Femur (tissue), 1 donor: ENCODE measurements at regions not wholly inside any gene's neighbourhood (a gene's known extent, or its start where the extent isn't known, plus 50 kb on each side); places are given as distances from the start of the nearest gene placed in this dataset.
"Not testable (repeated sequence)": the region's sequence is repeated elsewhere in the genome, so short reads cannot be mapped to it uniquely, and the experiment has no call there.

Source experiments
- DNase-seq: peaks from one replicate; pipeline ENCODE4 v3.0.0-alpha.2; 2017

- no peak for DNase-seq
Measured at GRCh38 chr3:182651461-182651860, 141.8 kb upstream of the ATP11B start.

- not testable (repeated sequence) for DNase-seq
Measured at GRCh38 chr3:182653065-182653464, 140.2 kb upstream of the ATP11B start.

- DNase-seq, result no peak
Measured at GRCh38 chr3:182668541-182668940, 124.8 kb upstream of the ATP11B start.

GRCh38 chr3:182668974-182669373 is 124.3 kb upstream of the ATP11B start:
- DNase-seq, result no peak

GRCh38 chr3:182671541-182671940 is 121.8 kb upstream of the ATP11B start:
- no peak for DNase-seq

DNA sequence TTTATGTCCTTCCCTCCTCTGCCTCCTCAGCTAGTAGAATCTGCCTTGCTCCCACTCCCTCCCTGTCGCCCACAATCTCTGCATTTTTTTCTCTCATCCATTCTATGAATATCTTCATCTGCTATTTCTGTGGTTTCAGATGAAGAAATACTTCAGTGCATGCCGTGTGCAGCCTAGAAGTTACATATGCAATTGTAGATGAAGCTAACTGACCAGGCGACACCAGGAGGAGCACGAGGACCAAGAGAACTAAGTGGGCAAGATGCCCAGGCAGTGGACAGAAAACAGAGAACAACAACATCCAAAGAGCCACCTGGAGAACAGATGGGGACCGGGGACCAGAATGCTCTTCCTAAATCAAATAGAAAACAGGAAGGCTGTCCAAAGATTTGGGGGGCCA is 121.4 kb upstream of the ATP11B start:
- no peak for DNase-seq

DNA sequence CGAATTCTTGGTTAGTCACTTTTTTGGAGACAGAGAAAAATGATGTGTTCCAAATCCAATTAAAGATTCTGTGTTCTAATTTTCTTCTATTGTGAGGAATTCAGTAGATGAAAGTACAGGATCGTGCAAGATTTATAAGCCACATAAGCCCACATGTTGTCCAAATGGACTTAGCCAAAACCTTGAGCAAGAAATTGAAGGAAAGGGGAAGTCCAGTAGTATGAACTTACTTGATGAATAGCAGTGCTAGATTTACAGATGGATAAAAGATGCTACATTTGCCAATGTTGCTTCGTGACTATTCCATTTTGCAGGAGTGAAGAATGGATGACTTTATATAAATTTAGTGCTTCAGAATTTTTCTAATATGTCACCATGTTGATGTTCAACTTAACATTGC is 120.0 kb upstream of the ATP11B start:
- DNase-seq, result no peak

DNA sequence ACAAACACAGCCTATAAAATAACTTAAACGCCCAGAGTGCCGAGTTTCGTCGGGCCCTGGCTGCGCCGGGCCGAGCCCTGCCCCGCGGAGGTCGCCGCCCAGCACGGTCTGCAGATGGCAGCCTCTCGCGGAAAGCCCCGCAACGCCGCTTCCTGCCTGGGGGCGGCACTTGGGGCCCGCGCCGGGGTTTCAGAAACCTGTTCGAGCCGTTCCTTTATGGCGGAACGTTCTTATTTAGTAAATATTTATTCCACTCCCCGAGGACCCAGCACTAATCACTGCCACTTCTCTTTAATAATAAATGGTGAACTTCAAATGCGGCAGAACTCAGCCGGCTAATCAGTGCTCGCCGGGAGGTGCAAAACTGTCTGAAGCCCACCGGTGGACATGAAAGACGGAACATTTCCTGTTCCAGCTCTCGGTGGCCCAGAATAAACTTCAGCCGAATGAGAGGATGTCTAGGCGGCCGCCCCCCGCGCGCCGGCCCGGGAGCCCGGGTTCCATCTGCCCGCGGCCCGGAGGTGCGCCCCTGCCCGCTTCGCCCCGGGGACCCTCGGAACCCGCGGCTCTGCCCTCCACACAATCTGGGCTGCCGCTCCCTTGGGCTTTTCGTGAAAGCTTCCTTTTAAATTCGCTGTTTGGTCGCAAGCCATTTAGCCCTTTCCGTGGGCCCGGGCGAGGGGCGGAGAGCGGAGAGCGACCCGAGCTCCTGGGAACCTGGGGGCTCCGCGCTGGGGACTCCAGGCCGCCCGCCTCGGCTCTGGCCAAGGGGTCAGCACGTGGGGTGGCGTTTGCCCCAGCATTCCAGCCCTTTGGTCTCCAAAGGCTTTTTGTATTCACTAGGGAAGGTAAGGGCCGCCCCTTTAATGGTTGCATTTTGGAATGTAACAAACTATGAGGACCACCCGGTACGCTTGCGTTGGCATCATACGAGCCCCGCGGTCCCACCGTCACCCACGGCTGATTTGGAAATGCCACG is 110.8 kb upstream of the ATP11B start:
- peak; percentile 68 for DNase-seq

- DNase-seq, result peak; percentile 76
Measured at GRCh38 chr3:182683453-182683852, 109.9 kb upstream of the ATP11B start.

DNA sequence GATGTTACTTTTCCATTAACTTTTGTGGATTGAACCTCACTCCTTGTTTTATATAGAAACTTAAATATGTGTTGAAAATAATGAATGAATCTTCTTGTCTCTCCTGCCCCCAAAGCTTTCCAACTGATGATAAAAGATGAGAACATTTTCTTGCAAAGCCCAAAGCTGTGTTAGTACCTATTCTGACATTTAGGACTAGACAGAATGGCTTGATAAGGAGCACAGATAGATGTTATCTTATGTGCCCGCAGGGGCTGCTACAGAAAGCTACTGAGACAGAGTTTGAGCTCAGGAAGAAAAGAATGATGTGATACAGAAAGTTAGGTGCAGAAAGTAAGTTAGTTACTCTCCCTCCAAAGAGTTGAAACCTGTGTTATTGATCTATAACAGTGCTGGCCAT is 109.4 kb upstream of the ATP11B start:
- DNase-seq, result no peak

DNA sequence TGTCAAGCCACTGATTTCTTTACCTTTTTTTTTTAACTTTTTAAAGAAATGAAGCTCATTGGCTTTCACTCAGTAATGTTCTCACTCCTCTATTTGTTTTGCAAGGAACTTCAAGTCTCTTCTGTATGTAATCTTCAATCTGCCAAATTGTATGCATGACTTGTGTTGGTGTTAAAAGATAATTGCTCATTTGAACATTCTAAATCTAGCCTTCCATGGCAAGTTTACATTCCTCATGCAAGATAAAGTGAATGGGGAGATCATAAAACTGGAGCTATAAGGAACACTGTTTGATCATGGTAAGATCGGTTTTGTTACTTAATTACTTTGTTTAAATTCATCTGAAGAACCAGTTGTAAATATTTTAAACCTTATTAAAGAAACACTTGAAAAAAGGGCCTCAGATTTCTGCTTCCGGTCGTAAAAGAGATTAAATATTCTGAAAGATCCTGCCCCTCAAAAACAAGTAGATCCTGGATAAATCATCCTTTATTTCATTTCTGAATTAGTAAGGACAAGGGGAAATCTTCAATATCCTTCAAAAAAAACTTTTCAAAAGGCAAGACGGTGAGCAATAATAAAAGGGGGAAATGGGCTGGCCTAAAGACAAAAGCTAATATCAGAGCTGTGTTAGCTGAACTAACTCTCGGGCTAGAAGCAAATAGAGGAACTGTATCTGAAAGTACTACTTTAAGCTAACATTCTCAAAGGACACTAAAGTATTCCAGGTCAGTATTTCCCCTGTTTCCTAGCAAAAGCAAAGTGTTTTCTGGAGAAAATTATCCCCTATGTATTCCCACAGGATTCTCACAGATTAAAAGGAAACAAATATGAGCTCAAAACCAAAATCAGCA is 107.0 kb upstream of the ATP11B start:
- no peak for DNase-seq

DNA sequence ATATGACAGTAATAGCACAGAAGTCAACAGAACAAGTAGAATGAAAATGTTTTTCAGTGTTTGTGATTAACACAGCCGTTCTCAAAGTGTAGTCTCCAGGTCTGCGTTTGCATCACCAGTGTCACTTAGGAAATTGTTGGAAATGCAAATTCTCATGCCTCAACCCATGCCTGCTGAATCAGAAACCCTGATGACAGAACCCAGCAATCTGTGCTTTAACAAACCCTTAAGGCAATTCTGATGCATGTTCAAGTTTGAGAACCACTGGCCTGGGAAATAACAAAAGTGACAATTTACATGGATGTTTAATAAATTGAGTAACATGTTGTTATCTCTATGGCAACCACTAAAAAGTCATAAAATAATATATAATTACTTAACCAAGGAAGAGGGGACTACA is 103.1 kb upstream of the ATP11B start:
- DNase-seq, result no peak

DNA sequence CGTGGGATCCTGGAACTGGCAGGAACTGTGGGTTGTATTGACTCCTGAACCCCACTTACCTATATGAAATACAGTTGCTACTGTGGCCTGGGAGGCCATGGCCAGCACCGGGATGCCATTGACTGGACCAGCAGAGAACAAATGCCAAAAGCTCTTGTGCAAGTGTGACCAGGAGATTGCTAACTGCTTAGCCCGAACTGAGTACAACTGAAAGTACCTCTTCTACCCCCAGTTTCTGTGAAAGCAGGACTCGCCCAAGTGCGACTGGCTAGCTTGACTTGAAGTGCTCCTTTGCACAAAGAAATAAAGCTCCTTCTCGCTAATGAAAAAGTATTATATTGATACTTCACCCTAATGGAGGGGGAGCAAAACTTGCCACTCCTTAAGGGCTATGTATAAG is 101.3 kb upstream of the ATP11B start:
- DNase-seq, result no peak

DNA sequence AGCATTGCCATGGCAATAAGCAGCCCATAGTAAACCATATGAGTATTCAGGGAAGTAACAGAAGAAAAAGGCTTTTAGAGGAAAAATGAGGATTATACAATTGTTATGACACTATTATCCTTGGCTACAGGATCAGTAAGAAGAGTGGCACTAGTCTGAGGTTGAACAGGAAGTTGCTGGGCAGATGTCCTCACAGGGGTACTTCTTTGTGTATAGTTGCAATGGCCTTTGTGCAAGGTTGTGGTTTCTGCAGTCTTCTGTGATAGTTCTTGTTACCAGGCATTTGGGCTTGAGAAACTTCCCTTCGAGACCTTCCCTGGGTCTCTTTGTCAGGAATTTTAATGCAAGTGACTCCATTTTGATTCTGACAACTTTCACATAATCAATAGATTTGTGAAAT is 100.6 kb upstream of the ATP11B start:
- peak; percentile 26 for DNase-seq

DNA sequence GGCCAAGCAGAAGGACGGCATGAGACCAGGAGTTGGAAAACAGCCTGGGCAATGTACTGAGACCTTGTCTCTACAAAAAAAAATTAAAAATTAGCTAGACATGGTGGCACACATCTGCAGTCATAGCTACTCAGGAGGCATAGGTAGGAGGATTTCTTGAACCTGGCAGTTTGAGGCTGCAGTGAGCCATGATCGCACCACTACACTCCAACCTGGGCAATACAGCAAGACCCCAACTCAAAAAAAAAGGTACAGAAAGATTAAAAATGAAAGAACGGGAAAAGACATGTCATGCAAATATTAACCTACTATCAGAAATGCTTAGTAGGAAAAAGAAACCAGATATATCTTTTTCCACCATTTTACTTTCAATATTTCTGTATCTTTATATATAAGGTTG is 99.6 kb upstream of the ATP11B start:
- DNase-seq, result no peak

DNA sequence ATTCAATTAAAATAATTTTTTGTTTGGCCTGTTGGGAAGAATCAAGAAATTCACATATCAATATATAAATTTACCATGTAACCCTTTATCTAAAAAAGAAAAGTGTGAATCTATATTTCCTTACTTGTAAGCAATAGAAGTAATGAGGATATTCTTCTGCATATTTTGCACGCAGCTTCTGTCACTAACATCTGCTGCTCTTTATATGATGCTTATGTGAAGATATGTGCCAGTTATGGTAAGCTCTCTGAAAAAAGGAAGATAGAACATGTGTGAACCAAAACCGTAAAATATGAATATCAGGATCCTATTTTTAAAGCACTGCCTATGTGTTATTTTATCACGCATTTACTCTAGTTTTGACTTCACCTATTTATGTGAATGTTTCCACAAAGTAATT is 96.4 kb upstream of the ATP11B start:
- no peak for DNase-seq

DNA sequence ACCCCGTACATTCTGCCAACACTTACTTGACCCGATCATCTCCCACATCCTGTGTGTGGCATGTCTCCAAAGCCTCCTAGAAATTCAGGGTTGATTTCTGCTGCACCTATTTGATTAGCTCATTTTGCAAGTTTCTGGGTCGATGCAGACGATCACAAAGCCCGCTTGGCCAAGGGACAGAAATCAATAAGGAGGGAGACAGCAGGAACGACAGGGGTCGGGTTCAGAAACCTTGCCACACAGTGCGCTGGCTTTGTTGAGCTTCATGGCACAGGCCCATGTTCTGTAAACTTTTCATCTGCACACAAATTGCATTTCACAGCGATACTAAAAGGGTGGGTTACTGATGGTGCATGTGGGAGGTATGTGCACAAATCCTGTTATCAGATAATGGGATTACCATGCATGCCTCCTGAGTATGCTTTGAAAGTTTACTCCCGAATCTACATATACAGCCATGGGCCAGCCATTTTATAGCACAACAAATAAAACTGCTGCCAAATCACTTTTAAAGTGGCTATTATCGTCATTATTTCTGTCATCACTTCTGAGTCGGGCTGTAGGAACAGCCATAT is 95.9 kb upstream of the ATP11B start:
- DNase-seq, result no peak

GRCh38 chr3:182698078-182698477 is 95.2 kb upstream of the ATP11B start:
- no peak for DNase-seq

DNA sequence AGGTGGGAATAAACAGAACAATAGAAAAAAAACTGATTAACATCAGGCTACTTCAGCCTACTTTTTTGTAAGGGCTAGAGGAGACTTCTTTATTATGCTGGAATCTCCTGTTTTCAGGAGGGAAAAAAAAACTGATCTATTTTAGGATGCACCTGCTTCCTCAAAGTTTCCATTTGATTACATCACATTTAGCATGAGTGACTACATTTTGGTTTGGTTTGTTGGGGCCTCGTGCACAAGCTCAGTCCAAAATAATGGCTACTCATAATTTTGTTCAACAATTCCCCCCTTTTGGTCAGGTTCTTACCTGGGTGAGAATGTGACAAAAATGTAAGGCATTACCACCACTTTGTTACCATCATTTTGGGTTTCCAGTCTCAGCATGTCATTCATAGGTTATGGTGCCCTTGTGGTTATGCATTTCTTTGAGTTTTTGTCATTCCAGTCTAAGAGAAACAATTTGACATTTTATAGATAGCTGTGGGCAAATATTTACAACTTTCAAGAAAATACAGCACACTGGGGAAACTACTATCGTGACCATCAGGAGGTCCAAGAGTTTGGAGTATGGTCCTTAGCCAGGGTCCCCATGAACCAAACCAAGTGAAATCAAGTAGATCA is 93.6 kb upstream of the ATP11B start:
- DNase-seq, result no peak

DNA sequence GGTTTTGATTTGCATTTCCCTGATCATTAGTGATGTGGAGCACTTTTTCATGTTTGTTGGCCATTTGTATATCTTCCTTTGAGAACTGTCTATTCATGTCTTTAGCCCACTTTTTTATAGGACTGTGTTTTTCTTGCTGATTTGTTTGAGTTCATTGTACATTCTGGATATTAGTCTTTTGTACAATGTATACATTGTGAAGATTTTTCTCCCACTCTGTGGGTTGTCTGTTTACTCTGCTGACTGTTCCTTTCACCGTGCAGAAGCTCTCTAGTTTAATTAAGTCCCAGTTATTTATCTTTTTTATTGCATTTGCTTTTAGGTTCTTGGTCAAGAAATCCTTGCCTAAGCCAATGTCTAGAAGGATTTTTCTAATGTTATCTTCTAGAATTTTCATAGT is 91.1 kb upstream of the ATP11B start:
- DNase-seq, result no peak

DNA sequence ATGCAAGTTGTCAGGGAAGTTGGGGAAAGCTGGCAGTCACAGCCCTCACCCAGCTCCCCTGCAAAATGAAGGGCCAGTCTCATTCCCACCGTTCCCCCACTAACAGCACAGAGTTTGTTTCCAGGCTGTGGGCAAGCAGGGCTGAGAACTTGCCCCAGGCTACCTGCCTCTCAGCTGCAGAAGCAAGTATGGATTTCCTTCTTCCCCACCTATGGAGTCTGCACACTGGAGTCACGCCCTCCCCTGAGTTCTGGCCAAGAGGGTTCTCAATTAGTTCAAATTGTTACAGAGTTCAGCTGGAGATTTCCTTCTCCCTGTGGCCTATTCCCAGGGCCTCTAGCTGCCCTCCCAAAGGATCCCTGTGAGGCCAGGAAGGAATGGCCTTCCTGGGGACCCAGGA is 90.1 kb upstream of the ATP11B start:
- no peak for DNase-seq

DNA sequence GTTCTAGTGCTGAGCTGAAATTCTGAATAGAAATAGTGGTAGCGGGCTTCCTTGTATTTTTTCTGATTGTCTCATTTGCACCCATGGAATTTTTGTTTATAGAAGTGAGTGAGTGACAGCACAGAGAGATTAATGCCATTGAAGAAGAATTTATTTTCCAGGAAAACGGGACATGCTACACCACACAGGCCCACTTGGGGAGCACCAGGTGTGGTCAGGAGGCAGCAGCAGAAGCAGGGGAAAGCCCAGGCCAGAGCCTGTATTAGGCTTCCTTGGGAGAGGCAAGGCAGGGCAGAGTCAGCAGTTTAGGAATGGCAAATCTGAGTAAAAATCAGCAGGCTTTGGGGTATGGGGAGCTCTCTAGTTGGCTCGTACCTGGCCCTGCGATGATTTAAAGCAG is 88.4 kb upstream of the ATP11B start:
- DNase-seq, result no peak

GRCh38 chr3:182708810-182709209 is 84.5 kb upstream of the ATP11B start:
- no peak for DNase-seq
